CD4-positive, alpha-beta T cell treated with Interleukin-21 for 1 hour (primary cell): ENCODE measurements at regions not wholly inside any gene's neighbourhood (a gene's known extent, or its start where the extent isn't known, plus 50 kb on each side); places are given as distances from the start of the nearest gene placed in this dataset.

ENCODE experiments used
- DNase-seq: peaks from one replicate; pipeline ENCODE4 v3.0.0-alpha.2; 2020

GRCh38 chr15:92831336-92831654, 68.8 kb upstream of the CHD2 start:
- DNase-seq = no peak

- peak; percentile 92 for DNase-seq
Observed at GRCh38 chr15:92831655-92832328, 68.3 kb upstream of the CHD2 start.

- no peak for DNase-seq
Observed at GRCh38 chr15:92833106-92833433, 67.1 kb upstream of the CHD2 start.

GRCh38 chr15:92833493-92834271, 66.4 kb upstream of the CHD2 start:
- no peak for DNase-seq

- DNase-seq = no peak
Observed at GRCh38 chr15:92839696-92840095, 60.4 kb upstream of the CHD2 start.

- DNase-seq = no peak
Observed at GRCh38 chr15:92840149-92840548, 60.0 kb upstream of the CHD2 start.

- no peak for DNase-seq
Observed at GRCh38 chr15:92843326-92843725, 56.8 kb upstream of the CHD2 start.

GRCh38 chr15:92843814-92844213, 56.3 kb upstream of the CHD2 start:
- no peak for DNase-seq

- peak; percentile 71 for DNase-seq
Observed at GRCh38 chr15:92845126-92845508, 55.0 kb upstream of the CHD2 start.

GRCh38 chr15:92846741-92847140, 53.4 kb upstream of the CHD2 start:
- DNase-seq = no peak

- no peak for DNase-seq
Observed at GRCh38 chr15:92847841-92848240, 52.3 kb upstream of the CHD2 start.

GRCh38 chr15:92848464-92848851, 51.7 kb upstream of the CHD2 start:
- no peak for DNase-seq

- peak; percentile 65 for DNase-seq
Observed at GRCh38 chr15:92848852-92849598, 51.1 kb upstream of the CHD2 start.

- peak; percentile 34 for DNase-seq
Observed at GRCh38 chr15:92850218-92850617, 49.9 kb upstream of the CHD2 start.
